GM23338 (cell line): ENCODE measurements at regions not wholly inside any gene's neighbourhood (a gene's known extent, or its start where the extent isn't known, plus 50 kb on each side); places are given as distances from the start of the nearest gene placed in this dataset.

Experiments
- ATAC-seq: fragments of 200-7000 bp; cut with Tn5 transposase; 3 replicates; pipeline ENCODE4 v1.9.1; 2020
- DNase-seq: peaks from one replicate; pipeline ENCODE4 v3.0.0-alpha.2; 2015; ENCODE audit warnings: low spot score
- H2AFZ ChIP-seq: fragments of 200-600 bp; sonication (generic); 2 replicates; pipeline ENCODE4 v1.8.0; 2016; ENCODE audit warnings: antibody characterized with exemption, mild to moderate bottlenecking, moderate library complexity
- H3F3A ChIP-seq: fragments of 200-600 bp; sonication (generic); replicated peaks from 2 replicates; pipeline ENCODE4 v1.8.0; 2017; ENCODE audit warnings: antibody characterized with exemption, mixed run types, low read depth
- H3K27ac ChIP-seq: fragments of 200-600 bp; sonication (generic); 2 replicates; pipeline ENCODE4 v1.6.1; 2016; ENCODE audit warnings: low read depth
- H3K27me3 ChIP-seq: fragments of 200-600 bp; sonication (generic); 2 replicates; pipeline ENCODE4 v1.8.0; 2016; ENCODE audit warnings: mild to moderate bottlenecking, mixed run types, moderate library complexity; ENCODE audit not compliant: insufficient read depth
- H3K36me3 ChIP-seq: fragments of 200-600 bp; sonication (generic); 2 replicates; pipeline ENCODE4 v1.8.0; 2016; ENCODE audit warnings: mild to moderate bottlenecking; ENCODE audit not compliant: insufficient read depth
- H3K4me1 ChIP-seq: fragments of 200-600 bp; sonication (generic); 2 replicates; pipeline ENCODE4 v1.8.0; 2016; ENCODE audit warnings: mild to moderate bottlenecking, moderate library complexity; ENCODE audit not compliant: insufficient read depth
- H3K4me2 ChIP-seq: fragments of 200-600 bp; sonication (generic); 2 replicates; pipeline ENCODE4 v1.7.1; 2017; ENCODE audit warnings: mixed run types
- H3K4me3 ChIP-seq: fragments of 200-600 bp; sonication (generic); 2 replicates; pipeline ENCODE4 v1.6.1; 2016; ENCODE audit warnings: mixed run types
- H3K79me2 ChIP-seq: fragments of 200-600 bp; sonication (generic); replicated peaks from 2 replicates; pipeline ENCODE4 v1.8.0; 2017; ENCODE audit warnings: mild to moderate bottlenecking; ENCODE audit not compliant: insufficient read depth
- H3K9me2 ChIP-seq: fragments of 200-600 bp; sonication (generic); 2 replicates; pipeline ENCODE4 v1.8.0; 2017; ENCODE audit not compliant: insufficient read depth
- H4K20me1 ChIP-seq: fragments of 200-600 bp; sonication (generic); replicated peaks from 2 replicates; pipeline ENCODE4 v1.8.0; 2017; ENCODE audit warnings: mild to moderate bottlenecking; ENCODE audit not compliant: insufficient read depth
- H3K27ac Mint-ChIP-seq: 2 replicates; pipeline ENCODE4 v1.8.0; 2020; ENCODE audit warnings: inconsistent platforms, mild to moderate bottlenecking, moderate library complexity, mixed read lengths
- H3K27me3 Mint-ChIP-seq: 3 replicates; pipeline ENCODE4 v1.8.0; 2022; ENCODE audit warnings: low read depth, mild to moderate bottlenecking, moderate library complexity, mixed read lengths, inconsistent platforms; ENCODE audit not compliant: insufficient read depth, poor library complexity
- H3K36me3 Mint-ChIP-seq: 3 replicates; pipeline ENCODE4 v1.8.0; 2021; ENCODE audit warnings: low read depth, mild to moderate bottlenecking, inconsistent platforms, moderate library complexity, mixed read lengths
- H3K4me1 Mint-ChIP-seq: 3 replicates; pipeline ENCODE4 v1.8.0; 2020; ENCODE audit warnings: mild to moderate bottlenecking, inconsistent platforms, mixed read lengths
- H3K4me3 Mint-ChIP-seq: 3 replicates; pipeline ENCODE4 v1.8.0; 2021; ENCODE audit warnings: moderate library complexity, mild to moderate bottlenecking, inconsistent platforms, mixed read lengths
- H3K9me3 Mint-ChIP-seq: 3 replicates; pipeline ENCODE4 v1.8.0; 2020; ENCODE audit warnings: moderate library complexity, mild to moderate bottlenecking, inconsistent platforms, mixed read lengths
- ETS1 ChIP-seq: IDR thresholded peaks from 2 replicates; pipeline ENCODE4 v1.6.1; 2016; ENCODE audit warnings: antibody characterized with exemption
- EZH2phosphoT487 ChIP-seq: fragments of 200-600 bp; sonication (generic); IDR thresholded peaks from one replicate; pipeline ENCODE4 v1.8.1; 2018; ENCODE audit warnings: antibody characterized with exemption; ENCODE audit not compliant: unreplicated experiment
- JUNB ChIP-seq: IDR thresholded peaks from one replicate; pipeline ENCODE4 v1.6.1; 2016; ENCODE audit warnings: antibody characterized with exemption; ENCODE audit not compliant: unreplicated experiment
- NANOG ChIP-seq: IDR thresholded peaks from 2 replicates; pipeline ENCODE4 v1.6.1; 2016; ENCODE audit warnings: antibody characterized with exemption, borderline replicate concordance
- POLR2AphosphoS5 ChIP-seq: IDR thresholded peaks from 2 replicates; pipeline ENCODE4 v1.6.1; 2016; ENCODE audit warnings: antibody characterized with exemption, low read depth
- REST ChIP-seq: IDR thresholded peaks from one replicate; pipeline ENCODE4 v1.6.1; 2018; ENCODE audit warnings: antibody characterized with exemption; ENCODE audit not compliant: unreplicated experiment
- STAT1 ChIP-seq: IDR thresholded peaks from one replicate; pipeline ENCODE4 v1.6.1; 2016; ENCODE audit warnings: antibody characterized with exemption; ENCODE audit not compliant: unreplicated experiment
- ZNF331 ChIP-seq: fragments of 250-450 bp; sonication (Bioruptor Pico); IDR thresholded peaks from 2 replicates; pipeline ENCODE4 v1.5.0; 2020; ENCODE audit warnings: low read depth, mild to moderate bottlenecking, moderate library complexity

GRCh38 chr13:67943116-67943515 is 713.0 kb upstream of the PCDH9 start:
- H2AFZ ChIP-seq: no peak overlapping the region
- H3K27me3 Mint-ChIP-seq: peaks cover 2% of the 10 kb centered on the region
- H3K79me2 ChIP-seq: no peaks in the 10 kb centered on the region
- H3K27ac Mint-ChIP-seq: no peak overlapping the region
- no peak for TF ChIP-seq ETS1
- H4K20me1 ChIP-seq: no peaks in the 10 kb centered on the region
- H3K36me3 Mint-ChIP-seq: no peaks in the 10 kb centered on the region
- no peak overlapping the region for H3K4me2 ChIP-seq
- H3K9me2 ChIP-seq: no peaks in the 10 kb centered on the region
- no peaks in the 10 kb centered on the region for H3F3A ChIP-seq
- no peak overlapping the region for H3K4me3 Mint-ChIP-seq
- H3K4me3 ChIP-seq: no peak overlapping the region
- no peaks in the 10 kb centered on the region for H3K27me3 ChIP-seq
- no peaks in the 10 kb centered on the region for H3K36me3 ChIP-seq
- no peaks in the 10 kb centered on the region for H3K4me1 ChIP-seq
- H3K27ac ChIP-seq: no peak overlapping the region
- no peak for DNase-seq
- no peak for ATAC-seq
- no peaks in the 10 kb centered on the region for H3K9me3 Mint-ChIP-seq
- H3K4me1 Mint-ChIP-seq: no peaks in the 10 kb centered on the region; the same call in 2 of the 3 replicates

GRCh38 chr13:67935626-67936025 is 705.5 kb upstream of the PCDH9 start:
- H3K9me2 ChIP-seq: no peaks in the 10 kb centered on the region
- no peak overlapping the region for H3K27ac Mint-ChIP-seq
- no peaks in the 10 kb centered on the region for H3K27me3 Mint-ChIP-seq
- H4K20me1 ChIP-seq: no peaks in the 10 kb centered on the region
- no peak for ATAC-seq
- H3K4me3 Mint-ChIP-seq: no peak overlapping the region
- no peaks in the 10 kb centered on the region for H3K4me1 ChIP-seq
- no peaks in the 10 kb centered on the region for H3K27me3 ChIP-seq
- no peaks in the 10 kb centered on the region for H3K9me3 Mint-ChIP-seq
- H3F3A ChIP-seq: no peaks in the 10 kb centered on the region
- no peak overlapping the region for H3K27ac ChIP-seq
- H3K4me2 ChIP-seq: no peak overlapping the region
- H3K36me3 Mint-ChIP-seq: no peaks in the 10 kb centered on the region
- no peak for DNase-seq
- H2AFZ ChIP-seq: no peak overlapping the region
- no peaks in the 10 kb centered on the region for H3K4me1 Mint-ChIP-seq
- TF ChIP-seq STAT1 (no peak), NANOG (no peak), ZNF331 (CRISPR knock-in tag) (no peak), JUNB (no peak), ETS1 (no peak), POLR2AphosphoS5 (no peak), EZH2phosphoT487 (no peak), REST (no peak)
- no peak overlapping the region for H3K4me3 ChIP-seq
- H3K79me2 ChIP-seq: no peaks in the 10 kb centered on the region
- H3K36me3 ChIP-seq: no peaks in the 10 kb centered on the region
